ENCODE measurements at regions not wholly inside any gene's neighbourhood (a gene's known extent, or its start where the extent isn't known, plus 50 kb on each side); places are given as distances from the start of the nearest gene placed in this dataset.
"Not testable (repeated sequence)": the region's sequence is repeated elsewhere in the genome, so short reads cannot be mapped to it uniquely, and the experiment has no call there.

DNA sequence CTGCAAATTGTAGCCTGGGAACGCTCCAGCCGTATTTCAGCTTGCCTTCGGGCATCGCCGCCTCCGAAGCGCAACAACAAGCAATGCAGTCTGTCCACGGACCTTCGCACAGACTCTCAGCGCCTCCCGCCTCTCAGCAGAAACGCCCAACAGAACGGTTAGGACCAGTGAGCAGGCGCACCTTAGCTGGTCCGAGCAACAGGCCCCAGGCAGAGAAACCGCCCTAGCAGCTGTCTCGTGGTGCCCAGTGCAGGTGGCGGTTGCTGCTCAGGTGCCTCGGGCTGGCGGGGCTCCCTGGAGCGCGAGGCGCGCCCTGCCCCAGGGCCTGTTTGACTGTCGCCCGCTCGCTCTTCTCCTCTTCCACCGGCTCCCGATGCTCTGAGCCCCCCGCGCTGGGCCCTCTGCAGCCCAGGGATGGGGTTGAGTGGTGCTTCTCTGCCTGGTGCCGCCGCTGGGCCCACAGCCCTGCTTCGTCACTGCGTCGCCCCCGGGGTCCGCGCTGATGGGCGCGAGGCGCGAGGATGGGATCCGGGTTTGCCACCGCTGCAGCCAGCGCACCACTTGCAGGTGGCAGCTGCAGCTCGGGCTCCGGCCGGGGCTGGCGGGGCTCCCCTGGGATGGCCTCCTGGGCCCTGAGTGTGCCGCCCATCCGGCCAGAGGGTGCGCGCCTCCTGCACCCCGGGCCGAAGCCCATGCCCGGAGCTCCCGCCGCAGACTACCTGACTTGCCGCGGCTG, 268.4 kb upstream of the FRG2C start:
- no peak for DNase-seq

DNA sequence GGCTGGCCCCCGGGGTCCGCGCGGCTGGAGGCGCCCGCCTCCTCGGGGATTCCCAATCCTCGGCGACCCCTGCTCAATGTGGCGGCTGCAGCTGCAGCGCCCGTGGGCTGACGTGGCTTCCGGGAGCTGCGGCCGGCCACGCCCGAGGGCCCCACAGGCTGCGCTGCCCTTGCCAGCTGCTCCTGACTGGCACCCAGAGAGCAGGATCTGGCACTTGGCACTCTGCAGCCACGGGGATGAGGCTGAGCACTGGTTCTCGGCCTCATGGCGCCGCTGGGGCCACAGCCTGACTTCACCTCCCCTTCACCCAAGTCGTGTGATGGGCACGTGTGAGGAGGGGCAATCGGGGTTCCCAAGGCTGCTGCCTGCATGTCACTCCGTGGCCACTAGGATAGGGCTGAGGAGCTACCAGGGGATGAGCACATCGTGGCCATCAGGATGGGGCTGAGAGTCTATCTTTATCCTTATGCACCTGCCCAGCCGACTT, 267.8 kb upstream of the FRG2C start:
- DNase-seq, result no peak

DNA sequence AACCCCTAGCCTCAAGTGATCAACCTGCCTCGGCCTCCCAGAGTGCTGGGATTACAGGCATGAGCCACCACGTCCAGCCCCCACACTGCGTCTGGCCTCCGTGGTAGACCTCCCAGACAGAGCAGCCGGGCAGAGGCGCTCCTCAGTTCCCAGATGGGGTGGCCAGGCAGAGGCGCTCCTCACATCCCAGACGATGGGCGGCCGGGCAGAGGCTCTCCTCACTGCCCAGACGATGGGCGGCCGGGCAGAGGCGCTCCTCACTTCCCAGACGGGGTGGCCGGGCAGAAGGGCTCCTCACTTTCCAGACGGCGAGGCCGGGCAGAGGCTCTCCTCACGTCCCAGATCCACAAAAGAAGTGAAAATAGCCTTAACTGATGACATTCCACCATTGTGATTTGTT, 266.6 kb upstream of the FRG2C start:
- DNase-seq, result not testable (repeated sequence)

DNA sequence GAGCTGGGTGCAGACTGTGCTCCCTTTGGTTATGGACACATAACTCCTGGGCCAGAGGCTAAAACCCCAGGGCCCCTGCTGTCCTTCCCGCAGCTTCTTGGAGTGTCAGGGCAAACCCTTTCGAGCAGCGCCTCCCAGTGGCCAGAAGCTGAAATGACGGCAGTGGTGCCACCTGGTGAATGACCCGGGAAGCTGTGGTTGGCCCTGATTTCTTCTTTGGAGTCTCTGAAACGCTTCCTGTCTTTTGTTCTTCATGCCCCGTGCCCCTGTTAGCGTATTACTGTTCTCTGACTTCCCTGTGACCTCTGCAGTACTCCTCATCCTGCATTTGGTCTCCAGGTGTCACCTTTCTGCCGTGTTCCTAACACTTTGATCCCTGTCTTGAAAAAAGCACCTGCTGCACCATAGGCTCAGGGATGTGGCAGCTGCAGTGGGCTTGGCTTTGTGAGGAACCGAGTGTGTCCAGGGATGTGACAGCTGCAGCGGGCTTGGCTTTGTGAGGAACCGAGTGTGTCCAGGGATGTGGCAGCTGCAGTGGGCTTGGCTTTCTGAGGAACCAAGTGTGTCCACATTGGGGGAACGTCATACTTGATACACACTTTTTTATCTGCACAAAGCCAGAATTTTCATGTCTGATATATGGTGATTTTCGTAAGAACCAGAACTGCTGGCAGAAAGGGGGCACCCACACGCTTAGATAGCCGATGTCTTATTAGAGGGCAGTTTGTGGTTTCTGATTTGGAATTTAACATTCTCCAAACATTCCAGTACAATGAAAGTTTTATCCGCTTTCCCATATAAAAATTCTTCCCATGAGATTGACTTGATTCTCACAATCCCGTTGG, 241.8 kb upstream of the FRG2C start:
- peak; percentile 16 for DNase-seq

DNA sequence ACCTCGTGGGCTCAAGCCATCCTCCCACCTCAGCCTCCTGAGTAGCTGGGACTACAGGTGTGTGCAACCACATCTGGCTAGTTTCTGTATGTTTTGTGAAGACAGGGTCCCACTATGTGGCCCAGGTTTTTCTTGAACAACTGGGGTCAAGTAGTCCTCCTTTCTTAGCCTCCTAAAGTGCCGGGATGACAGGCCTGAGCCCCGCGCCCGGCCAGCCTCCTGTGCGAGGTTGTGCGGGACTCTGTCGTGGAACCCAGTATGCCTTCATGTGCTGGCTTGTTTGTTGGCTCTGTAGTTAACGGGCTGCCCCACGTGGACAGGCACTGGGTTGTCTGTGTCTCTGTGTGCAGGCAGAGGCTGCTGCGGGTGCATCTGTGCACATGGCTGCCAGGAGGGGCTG, 238.7 kb upstream of the FRG2C start:
- DNase-seq, result not testable (repeated sequence)

DNA sequence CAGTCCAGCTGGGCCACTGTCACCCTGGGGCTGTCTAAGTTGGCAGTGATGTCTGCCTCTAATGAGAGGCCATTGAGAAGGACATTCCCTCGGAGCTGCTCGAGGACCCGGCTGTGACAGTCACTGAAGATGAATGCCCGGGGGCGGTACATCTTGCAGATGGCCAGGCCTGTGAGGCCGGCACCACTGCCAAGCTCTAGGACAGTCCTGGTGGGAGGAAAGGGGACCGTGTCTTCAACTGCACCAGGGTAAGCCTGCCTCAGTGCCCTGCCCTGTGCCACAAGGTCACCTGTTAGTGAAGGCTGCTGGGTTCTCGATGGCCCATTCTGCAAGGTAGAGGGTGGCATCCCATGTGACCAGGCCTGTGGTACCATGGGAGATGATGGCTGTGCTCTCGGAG, 236.6 kb upstream of the FRG2C start:
- DNase-seq, result not testable (repeated sequence)

DNA sequence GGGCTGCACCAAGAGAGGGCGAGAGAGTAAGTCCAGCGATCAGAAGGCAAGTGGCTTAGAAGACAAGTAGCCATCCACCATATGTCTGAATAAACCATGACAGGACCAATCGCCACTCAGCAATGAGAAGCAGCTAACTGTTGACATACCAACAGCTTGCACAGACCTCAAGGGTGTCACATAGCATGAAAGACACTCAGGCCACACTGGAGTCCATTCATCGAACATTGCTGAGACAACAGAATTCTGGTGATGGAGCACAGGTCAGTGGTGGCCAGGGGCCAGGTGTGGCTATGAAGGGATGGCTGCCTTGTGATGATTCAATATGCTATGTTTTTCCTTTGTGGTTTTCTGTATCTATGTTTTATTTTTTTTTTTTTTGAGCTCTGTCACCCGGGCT, 236.2 kb upstream of the FRG2C start:
- DNase-seq, result not testable (repeated sequence)

DNA sequence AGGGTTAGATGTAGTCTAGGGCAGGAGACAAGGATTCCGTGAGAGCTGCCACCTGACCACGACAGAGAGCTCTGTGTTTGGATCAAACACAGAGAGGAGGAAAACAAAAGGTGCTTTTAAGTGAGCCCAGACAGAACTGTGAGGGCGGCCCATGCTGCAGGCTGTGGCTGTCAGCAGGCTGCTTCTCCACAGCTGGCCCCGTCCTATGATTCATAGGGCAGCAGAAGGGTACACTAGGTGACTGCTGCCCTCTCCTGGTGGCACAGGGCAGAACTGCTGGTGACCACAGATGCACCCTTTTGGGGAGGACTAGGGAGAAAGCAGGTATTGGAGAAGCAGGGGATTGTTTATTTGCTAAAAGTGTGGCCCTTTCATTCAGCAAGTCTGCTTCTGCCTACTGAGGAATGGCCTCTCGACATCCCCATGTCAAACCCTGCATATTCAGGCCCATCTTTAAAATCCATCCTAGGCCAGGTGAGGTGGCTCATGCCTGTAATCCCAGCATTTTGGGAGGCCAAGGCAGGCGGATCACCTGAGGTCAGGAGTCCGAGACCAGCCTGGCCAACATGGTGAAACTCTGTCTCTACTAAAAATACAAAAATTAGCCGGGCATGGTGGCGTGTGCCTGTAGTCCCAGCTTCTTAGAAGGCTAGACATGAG, 234.4 kb upstream of the FRG2C start:
- DNase-seq, result peak; percentile 70

DNA sequence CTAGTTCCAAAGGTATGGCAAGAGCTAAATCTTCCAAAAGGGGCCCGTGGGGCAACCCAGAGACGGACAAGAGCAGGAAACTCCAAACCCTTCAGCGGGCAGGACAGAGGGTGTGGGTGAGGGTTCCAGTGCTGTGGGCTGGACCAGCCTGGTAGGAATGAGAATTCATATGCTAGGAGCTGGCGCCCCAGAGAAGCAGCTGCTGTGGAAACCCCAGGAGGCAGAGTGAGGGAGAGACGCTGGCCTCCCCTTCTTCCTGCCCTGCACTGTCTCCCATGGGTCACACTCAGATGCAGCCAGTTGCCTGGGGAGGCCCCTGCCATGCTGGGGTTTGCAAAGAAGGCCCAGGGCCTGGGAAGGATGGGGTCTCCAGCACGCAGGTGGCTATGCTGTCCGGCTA, 233.7 kb upstream of the FRG2C start:
- DNase-seq, result not testable (repeated sequence)

DNA sequence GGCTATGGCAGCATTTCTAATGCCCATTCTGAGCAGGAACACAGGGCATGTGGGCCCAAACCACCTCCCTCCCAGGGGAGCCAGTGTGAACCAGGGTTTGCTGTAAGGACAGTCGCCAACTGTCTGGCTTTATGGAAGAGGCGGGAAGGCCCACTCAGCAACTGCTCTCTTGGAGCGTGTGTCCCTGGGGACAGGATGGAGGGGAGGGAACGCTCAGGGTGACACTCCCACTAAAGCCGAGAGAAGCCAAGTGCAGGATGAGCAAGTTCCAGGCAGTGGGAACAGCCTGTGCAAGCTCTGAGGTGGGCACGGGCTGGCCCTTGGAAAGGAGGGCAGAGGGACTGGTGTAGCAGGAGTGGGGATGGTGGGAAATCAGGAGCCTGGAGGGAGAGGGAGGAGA, 233.0 kb upstream of the FRG2C start:
- DNase-seq, result not testable (repeated sequence)

DNA sequence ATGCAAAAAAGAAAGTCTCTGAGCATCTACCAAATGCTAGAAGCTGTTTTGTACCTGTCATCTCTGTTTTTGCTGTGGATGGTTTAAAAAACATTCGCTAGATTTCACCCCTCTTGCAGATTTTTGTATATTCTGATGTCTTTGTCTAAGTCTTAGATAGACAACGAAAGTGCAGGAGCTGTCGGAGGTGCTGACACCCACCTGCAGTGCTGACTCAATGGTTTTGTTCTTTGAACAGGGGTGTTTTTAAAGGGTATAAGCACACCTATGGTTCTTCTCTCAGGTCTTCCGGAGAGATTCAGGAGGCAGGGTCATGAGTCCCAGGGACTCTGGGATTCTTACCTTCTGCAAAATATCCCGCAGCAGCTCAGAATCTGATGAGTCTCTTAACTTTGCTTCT, 231.7 kb upstream of the FRG2C start:
- DNase-seq, result not testable (repeated sequence)

DNA sequence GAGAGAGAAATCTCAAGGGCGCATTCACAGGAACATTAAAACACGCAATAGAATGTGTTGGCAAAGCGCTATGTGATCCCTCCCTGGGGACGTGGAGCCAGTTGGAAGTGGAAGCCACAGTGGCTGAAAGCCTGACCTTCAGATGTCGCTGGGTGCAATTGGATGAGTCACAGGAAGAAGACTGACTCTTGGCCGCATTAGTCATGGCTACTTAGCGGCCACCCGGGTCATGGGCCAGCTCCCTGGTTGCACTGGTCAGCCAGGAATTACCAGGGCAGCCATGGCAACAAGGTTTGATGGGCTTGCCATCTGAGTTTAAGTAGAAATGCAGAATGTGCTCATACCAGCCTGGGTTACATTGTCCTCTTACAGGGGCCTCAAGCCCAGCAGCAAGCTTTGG, 231.2 kb upstream of the FRG2C start:
- DNase-seq, result not testable (repeated sequence)

DNA sequence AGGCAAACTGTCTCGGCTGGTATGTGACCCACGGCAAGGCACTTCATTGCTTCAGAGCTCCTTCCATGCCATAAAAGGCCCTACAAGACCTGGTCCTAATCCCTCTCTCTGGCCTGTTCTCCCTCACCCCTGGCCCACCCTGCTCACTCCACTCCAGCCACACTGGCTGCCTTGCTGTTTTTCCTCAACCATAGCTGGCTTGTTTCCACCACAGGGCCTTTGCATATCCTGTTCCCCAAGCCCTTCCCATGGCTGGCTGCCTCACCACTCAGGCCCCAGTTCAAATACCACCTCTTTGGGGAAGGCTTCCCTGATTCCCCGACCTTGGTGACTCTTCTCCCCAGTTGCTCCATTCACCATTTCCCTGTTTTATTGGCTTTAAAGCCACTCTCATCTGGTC, 230.8 kb upstream of the FRG2C start:
- not testable (repeated sequence) for DNase-seq

DNA sequence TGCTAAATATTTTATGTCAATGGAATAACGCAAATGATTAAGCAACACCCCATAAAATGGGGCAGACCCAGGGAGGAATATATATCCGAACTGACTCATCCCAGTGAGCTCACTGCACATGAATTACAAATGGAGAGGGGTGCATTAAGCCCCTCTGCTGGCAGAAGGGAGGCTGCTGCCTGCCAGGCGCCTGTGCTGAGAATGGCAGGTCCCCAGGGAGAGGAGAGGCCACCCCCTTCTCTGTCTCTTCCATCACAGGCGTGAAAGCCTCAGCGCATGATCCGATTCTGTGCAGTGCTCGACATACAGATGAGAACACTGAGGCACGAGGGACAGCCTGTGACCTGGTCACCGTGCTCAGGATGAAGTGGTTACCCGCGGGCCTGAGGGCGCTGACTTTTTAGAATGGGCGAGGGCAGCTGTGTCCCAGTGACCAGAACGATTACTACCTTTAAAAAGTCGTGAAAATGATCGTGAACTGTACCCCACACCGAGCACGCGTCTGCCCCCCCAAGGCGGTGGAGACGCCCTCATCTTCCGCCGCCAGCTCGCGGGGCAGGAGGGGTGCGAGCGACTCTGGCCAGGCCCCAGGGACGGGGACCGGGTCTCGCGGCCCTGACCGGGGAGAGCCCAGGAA, 229.7 kb upstream of the FRG2C start:
- peak; percentile 28 for DNase-seq

DNA sequence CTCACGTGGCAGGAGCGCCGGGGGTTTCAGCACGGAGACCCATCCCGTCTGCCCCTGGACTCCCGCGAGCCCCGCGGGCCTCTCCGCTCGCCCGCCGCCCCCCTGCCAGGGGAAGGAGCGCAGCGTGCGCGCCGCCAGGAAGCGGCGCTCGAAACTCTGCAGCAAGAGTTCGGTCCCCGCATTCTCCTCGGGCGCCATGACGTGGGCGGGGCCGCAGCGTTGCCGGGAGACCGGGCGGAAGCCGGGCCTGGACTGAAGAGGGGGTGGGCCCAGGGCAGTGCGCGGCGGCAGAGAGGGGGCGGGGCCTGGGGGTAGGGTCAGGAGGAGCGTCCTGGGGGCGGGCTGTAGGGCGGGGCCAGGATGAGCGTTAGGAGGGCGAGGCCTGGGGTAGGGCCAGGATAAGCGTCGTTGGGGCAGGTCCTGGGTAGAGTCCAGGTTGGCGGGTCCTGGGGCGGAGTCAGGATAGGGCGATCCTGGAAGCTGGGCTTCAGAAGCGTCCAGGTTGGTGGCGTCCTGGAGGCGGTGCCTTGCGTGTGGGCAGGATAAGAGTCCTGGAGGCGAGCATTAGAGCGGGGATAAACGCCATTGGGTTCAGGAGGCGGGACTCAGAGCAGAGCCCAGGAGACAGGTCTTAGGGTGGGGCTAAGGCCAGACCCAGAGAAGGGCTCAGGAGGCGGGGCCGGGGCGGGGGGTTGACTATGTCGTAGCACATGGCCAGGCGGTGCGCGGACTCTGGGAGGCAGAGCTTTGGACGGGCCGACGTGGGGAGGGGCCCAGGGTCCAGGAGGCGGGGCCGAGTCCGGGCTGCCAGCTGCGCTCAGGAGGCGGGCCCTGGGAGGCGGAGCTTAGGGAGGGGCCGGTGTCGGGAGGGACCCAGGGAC, 229.0 kb upstream of the FRG2C start:
- peak; percentile 100 for DNase-seq

DNA sequence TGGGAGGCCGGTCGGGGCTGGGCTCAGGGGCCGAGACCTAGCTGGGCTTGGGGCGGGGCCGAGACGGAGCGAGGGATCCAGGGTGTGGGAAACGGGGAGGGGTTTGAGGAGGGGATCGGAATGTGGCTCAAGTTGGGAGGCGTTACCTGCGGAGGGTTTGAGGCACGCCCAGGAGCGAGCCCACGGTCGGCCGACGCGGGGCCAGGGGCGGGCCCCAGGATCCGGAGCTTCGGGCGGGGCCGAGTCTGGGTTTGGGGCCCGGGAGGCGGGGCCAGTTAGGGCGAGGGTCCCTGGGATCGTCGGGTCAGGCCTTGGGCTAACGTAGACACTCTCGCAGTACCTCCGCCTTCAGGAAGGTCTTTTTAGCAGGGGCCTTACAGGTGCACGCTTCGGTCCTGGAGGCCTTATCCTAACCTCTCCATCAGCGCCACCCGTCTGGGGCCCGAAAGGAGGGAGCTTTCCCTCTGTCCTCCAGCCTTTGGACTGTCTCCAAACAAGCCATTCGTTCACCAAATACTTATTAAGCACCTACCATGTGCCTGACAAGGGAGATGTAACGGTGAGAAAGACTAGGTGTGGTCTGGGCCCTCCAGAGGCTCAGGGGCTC, 228.2 kb upstream of the FRG2C start:
- DNase-seq, result not testable (repeated sequence)

DNA sequence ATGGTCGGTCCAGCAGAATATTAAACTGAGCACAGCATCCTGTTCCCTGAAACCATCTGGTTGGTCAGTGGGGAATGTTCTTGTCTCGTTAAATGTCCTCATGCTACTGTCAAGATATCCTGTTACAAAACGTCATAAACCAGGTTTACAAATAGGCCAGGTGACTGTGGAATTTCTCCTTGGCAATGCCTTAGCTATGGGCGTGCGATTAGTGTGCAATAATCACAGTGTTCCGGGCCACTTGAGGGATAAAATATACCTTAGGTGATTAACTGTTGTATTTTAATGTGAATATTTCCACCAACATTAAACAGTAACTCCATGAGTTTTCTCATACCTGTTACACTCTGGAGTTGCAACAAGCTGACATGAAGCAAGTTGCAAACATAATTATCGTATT, 223.1 kb upstream of the FRG2C start:
- DNase-seq, result not testable (repeated sequence)

DNA sequence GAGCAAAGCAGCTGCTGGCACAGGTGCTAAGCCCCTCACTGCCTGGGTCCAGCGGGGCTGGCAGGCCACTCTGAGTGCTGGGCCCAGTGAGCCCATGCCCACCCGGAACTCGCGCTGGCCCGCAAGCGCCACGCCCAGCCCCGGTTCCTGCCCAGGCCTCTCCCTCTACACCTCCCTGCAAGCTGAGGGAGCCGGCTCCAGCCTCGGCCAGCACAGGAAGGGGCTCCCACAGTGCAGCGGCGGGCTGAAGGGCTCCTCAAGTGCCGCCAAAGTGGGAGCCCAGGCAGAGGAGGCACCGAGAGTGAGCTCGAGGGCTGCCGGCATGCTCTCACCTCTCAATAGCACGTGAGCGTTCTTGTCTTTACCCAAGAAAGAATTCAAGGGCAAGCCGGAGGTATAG, 219.5 kb upstream of the FRG2C start:
- DNase-seq, result not testable (repeated sequence)

DNA sequence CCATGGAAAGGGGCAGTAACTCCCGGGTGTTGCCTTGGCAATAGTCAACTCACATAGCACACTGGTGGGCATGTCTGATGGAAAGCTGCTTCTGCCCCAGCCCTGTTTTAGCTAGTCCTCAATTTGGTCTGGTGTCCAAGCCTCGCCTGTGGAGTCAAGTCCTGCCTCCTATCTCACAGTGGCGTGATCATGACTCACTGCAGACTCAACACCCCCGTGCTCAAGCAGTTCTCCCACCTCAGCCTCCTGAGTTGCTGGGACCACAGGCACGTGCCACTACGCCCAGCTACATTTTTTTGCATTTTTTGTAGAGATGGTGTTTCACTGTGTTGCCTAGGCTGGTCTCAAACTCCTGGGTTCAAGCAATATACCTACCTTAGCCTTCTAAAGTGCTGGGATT, 218.9 kb upstream of the FRG2C start:
- not testable (repeated sequence) for DNase-seq

DNA sequence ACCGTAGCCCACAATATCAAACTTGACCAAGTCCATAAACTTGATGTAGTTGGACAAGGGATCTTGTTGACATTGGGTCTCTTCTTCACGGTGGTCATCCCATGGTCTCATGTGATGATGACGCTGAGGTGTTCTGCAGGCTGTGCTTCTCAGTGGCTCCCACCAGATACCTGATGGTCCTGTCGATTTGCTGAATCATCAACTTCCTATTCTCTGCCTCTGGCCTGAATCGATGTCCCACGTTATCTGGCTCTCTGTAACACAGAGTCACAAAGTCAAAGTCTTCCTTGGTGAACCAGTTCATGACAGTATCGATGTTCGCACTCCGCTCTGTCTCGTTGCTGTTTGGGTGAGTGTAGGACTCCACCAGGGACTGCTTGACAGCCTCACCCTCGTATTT, 217.2 kb upstream of the FRG2C start:
- DNase-seq, result not testable (repeated sequence)

DNA sequence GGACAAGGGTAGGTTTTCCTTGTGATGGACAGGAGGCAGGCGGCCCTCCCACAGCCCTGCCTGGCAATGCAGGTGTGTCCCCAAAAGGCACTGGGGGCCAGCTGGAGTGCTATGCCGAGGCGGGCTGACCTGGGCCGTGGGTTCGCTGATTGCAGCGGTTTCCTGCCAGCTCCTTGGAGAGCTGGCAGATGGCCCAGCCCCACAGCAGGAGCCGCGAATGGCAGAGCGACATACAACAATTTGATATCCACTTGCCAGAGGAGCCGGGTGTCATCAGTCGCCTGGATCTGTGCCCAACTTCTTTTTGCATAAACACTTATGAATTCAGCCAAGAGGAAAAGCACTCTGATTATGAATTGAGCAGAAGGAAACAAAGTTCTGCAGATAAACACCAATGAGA, 210.8 kb upstream of the FRG2C start:
- not testable (repeated sequence) for DNase-seq
